K562 (cell line): ENCODE measurements at regions not wholly inside any gene's neighbourhood (a gene's known extent, or its start where the extent isn't known, plus 50 kb on each side); places are given as distances from the start of the nearest gene placed in this dataset.

Experiments used
- ATAC-seq: fragments of 200-7000 bp; cut with Tn5 transposase; 3 replicates; pipeline ENCODE4 v1.9.1; 2020; ENCODE audit warnings: moderate library complexity
- BruUV-seq: library from RNA; stranded (reverse); fragments of 400-500 nt; replicated peaks from 2 replicates; lab custom pipeline; 2021; lab: Mats Ljungman, UMichigan
- CTCF ChIA-PET: fragments of 300-600 bp; formaldehyde crosslinking; extraction: SDS; loops from one replicate; lab custom pipeline; 2021; ENCODE audit warnings: low intra/inter-chr PET ratio; lab: Yijun Ruan, JAX
- POLR2A ChIA-PET: fragments of 300-600, 350-650 bp; sonication (Branson Sonifier 250); formaldehyde crosslinking; extraction: SDS; loops from one replicate; lab custom pipeline; 2021; ENCODE audit warnings: antibody characterized with exemption, inconsistent platforms; lab: Yijun Ruan, JAX
- DNase-seq, 4 experiments: peaks; one replicate each; pipeline versions ENCODE4 v3.0.0 to v3.0.0-alpha.2; 2011 to 2018; ENCODE audit warnings: low spot score in 3 of 4, mixed read lengths in 3 of 4; ENCODE audit errors: extremely low read depth in 1 of 4
- FAIRE-seq: peaks from 2 replicates; lab custom pipeline; 2011; peaks lifted over from hg19 to GRCh38; lab: Jason Lieb, UNC
- H2AFZ ChIP-seq: 2 replicates; pipeline ENCODE4 v1.6.0; 2011; ENCODE audit warnings: low read depth, low read length, control low read depth, inconsistent platforms
- H3K27ac ChIP-seq: fragments of 200-600 bp; 3 replicates; pipeline ENCODE4 v1.8.0; 2011; ENCODE audit warnings: low read depth, mild to moderate bottlenecking, control low read depth, inconsistent platforms, low read length, moderate library complexity, mixed read lengths; ENCODE audit errors: extremely low read depth
- H3K27me3 ChIP-seq, 2 experiments: fragments of 300-600 bp in 1 of 2; 2 replicates in 1 of 2; 3 replicates in 1 of 2; pipeline versions ENCODE4 v1.6.0 to v1.8.0; 2011; ENCODE audit warnings: inconsistent platforms in 2 of 2, low read length in 2 of 2, mild to moderate bottlenecking in 1 of 2, mixed read lengths in 1 of 2, moderate library complexity in 1 of 2; ENCODE audit not compliant: control insufficient read depth in 2 of 2, insufficient read depth in 2 of 2
- H3K36me3 ChIP-seq: fragments of 300-600 bp; 3 replicates; pipeline ENCODE4 v1.8.0; 2011; ENCODE audit warnings: mild to moderate bottlenecking, low read length, inconsistent platforms; ENCODE audit not compliant: control insufficient read depth, insufficient read depth
- H3K4me1 ChIP-seq, 2 experiments: fragments of 200-600 bp in 1 of 2; replicated peaks in 1 of 2; 2 replicates in 1 of 2; 3 replicates in 1 of 2; pipeline versions ENCODE4 v1.5.1 to v1.8.0; 2011; ENCODE audit warnings: inconsistent platforms in 2 of 2, low read length in 2 of 2, mild to moderate bottlenecking in 1 of 2, mixed read lengths in 1 of 2, moderate library complexity in 1 of 2; ENCODE audit not compliant: control insufficient read depth in 2 of 2, insufficient read depth in 2 of 2
- H3K4me2 ChIP-seq: 2 replicates; pipeline ENCODE4 v1.6.1; 2011; ENCODE audit warnings: low read length, control low read depth, inconsistent platforms, mixed read lengths; ENCODE audit not compliant: insufficient read depth
- H3K4me3 ChIP-seq: fragments of 200-600 bp; sonication (generic), shearing (Covaris generic); 2 replicates; pipeline ENCODE4 v1.5.1; 2016; ENCODE audit warnings: control low read depth, inconsistent platforms
- H3K79me2 ChIP-seq: fragments of 200-600 bp; 3 replicates; pipeline ENCODE4 v1.8.0; 2011; ENCODE audit warnings: low read length, inconsistent platforms; ENCODE audit not compliant: control insufficient read depth, insufficient read depth
- H3K9ac ChIP-seq, 2 experiments: 2 replicates each; pipeline versions ENCODE4 v1.6.0 to v1.6.1; 2011; ENCODE audit warnings: low read depth in 2 of 2, low read length in 2 of 2, control low read depth in 1 of 2, inconsistent platforms in 1 of 2, mild to moderate bottlenecking in 1 of 2, mixed read lengths in 1 of 2; ENCODE audit not compliant: insufficient read depth in 1 of 2
- H3K9me1 ChIP-seq: one replicate; pipeline ENCODE4 v1.6.0; 2011; ENCODE audit warnings: inconsistent platforms, mild to moderate bottlenecking, low read length, moderate library complexity; ENCODE audit not compliant: control insufficient read depth, insufficient read depth
- H3K9me3 ChIP-seq: replicated peaks from 2 replicates; pipeline ENCODE4 v1.5.1; 2011; ENCODE audit warnings: low read depth, low read length, inconsistent platforms; ENCODE audit not compliant: control insufficient read depth, insufficient read depth
- H4K20me1 ChIP-seq: replicated peaks from 2 replicates; pipeline ENCODE4 v1.6.1; 2011; ENCODE audit warnings: low read length, inconsistent platforms, mixed read lengths; ENCODE audit not compliant: control insufficient read depth, insufficient read depth
- CHD4 ChIP-seq: fragments of 200-600 bp; sonication (generic); IDR thresholded peaks from 3 replicates; pipeline ENCODE4 v1.6.1; 2012; ENCODE audit warnings: low read depth, mild to moderate bottlenecking, mixed read lengths, low read length, inconsistent platforms; ENCODE audit not compliant: insufficient read depth, insufficient replicate concordance, poor library complexity, severe bottlenecking
- KLF6 ChIP-seq: fragments of 250-450 bp; sonication (Bioruptor Pico); IDR thresholded peaks from 2 replicates; pipeline ENCODE4 v1.4.0; 2020; ENCODE audit warnings: mild to moderate bottlenecking, moderate library complexity, borderline replicate concordance
- MEF2D ChIP-seq: conservative IDR thresholded peaks from 2 replicates; pipeline ENCODE4 v1.6.1; 2016; ENCODE audit warnings: low read depth, missing genetic modification characterization, missing compliant biosample characterization
- NRF1 ChIP-seq, 2 experiments: fragments of 450-650 bp; IDR thresholded peaks in 1 of 2; conservative IDR thresholded peaks in 1 of 2; 2 replicates each; pipeline ENCODE4 v1.6.1; 2014; ENCODE audit warnings: mild to moderate bottlenecking in 2 of 2
- POLR2G ChIP-seq: fragments of 200-400 bp; formaldehyde crosslinking; IDR thresholded peaks from 2 replicates; pipeline ENCODE4 v1.6.1; 2017; ENCODE audit warnings: low read depth, mild to moderate bottlenecking, antibody characterized with exemption, low read length, moderate library complexity
- TSC22D4 ChIP-seq: fragments of 450-650 bp; IDR thresholded peaks from 2 replicates; pipeline ENCODE4 v1.6.1; 2016; ENCODE audit warnings: missing genetic modification characterization, missing biosample characterization, control low read depth
- YY1 ChIP-seq, 3 experiments: IDR thresholded peaks; 2 replicates each; pipeline ENCODE4 v1.6.1; 2011; ENCODE audit warnings: low read length in 2 of 3, mild to moderate bottlenecking in 2 of 3, moderate library complexity in 2 of 3, borderline replicate concordance in 1 of 3, control low read depth in 1 of 3, low read depth in 1 of 3; ENCODE audit not compliant: insufficient read depth in 3 of 3, insufficient replicate concordance in 2 of 3, control insufficient read depth in 1 of 3, insufficient read length in 1 of 3; ENCODE audit errors: extremely low read depth in 1 of 3
- ZBTB2 ChIP-seq: fragments of 450-650 bp; IDR thresholded peaks from 2 replicates; pipeline ENCODE4 v1.6.1; 2016; ENCODE audit warnings: antibody characterized with exemption
- ZFX ChIP-seq: sonication (generic); formaldehyde crosslinking; IDR thresholded peaks from 2 replicates; pipeline ENCODE4 v1.8.0; 2022; ENCODE audit warnings: mild to moderate bottlenecking, missing genetic modification reagents, moderate library complexity
- ZNF23 ChIP-seq: fragments of 250-450 bp; sonication (Bioruptor Pico); IDR thresholded peaks from 2 replicates; pipeline ENCODE4 v1.4.0; 2020; ENCODE audit warnings: mild to moderate bottlenecking
- ZNF449 ChIP-seq: fragments of 250-450 bp; sonication (Bioruptor Pico); IDR thresholded peaks from 2 replicates; pipeline ENCODE4 v1.8.0; 2022; ENCODE audit warnings: moderate library complexity, mild to moderate bottlenecking, inconsistent platforms
- ZZZ3 ChIP-seq: fragments of 450-650 bp; IDR thresholded peaks from 2 replicates; pipeline ENCODE4 v1.6.1; 2016; ENCODE audit warnings: antibody characterized with exemption, mild to moderate bottlenecking, moderate library complexity
- WGBS: fragments of 100-300 bp; shearing (Covaris generic); methylation state at CpG from one replicate; pipeline ENCODE4 v1.1.6; 2016; ENCODE audit warnings: low coverage, mixed read lengths; ENCODE audit not compliant: insufficient coverage; ENCODE audit errors: missing lambda C conversion rate; 5-methylcytosine and 5-hydroxymethylcytosine counted together
- in situ Hi-C: fragments of 300-500 bp; cut with MboI; formaldehyde crosslinking; loops from 4 replicates; pipeline ENCODE4 v1.15.0; 2018; ENCODE audit warnings: inconsistent platforms, mixed read lengths
- intact Hi-C: fragments of 100-400 bp; cut with micrococcal nuclease; formaldehyde crosslinking; loops from 2 replicates; pipeline ENCODE4 v1.14.2; 2022

- no peak overlapping the region for H3K27ac ChIP-seq
- in situ Hi-C loops = no loop called here
- no peaks in the 10 kb centered on the region for H3K9me1 ChIP-seq
- H3K9ac ChIP-seq = no peak overlapping the region
- no peaks in the 10 kb centered on the region for H3K36me3 ChIP-seq
- no TSS peak for BruUV-seq
- no peaks in the 10 kb centered on the region for H3K9me3 ChIP-seq
- H3K4me3 ChIP-seq = no peak overlapping the region
- FAIRE-seq = no peak
- ChIA-PET POLR2A (no interaction called here), CTCF (no interaction called here)
- no peaks in the 10 kb centered on the region for H3K4me1 ChIP-seq
- no peak for ATAC-seq
- H3K27me3 ChIP-seq = no peaks in the 10 kb centered on the region
- no peak overlapping the region for H2AFZ ChIP-seq
- no peaks in the 10 kb centered on the region for H3K79me2 ChIP-seq
- no peaks in the 10 kb centered on the region for H4K20me1 ChIP-seq
- no peak for TF ChIP-seq ZNF23 (CRISPR knock-in tag)
- TF ChIP-seq CHD4 = no peak
- no peak for TF ChIP-seq YY1 (IDR thresholded peaks at IDR 0.05; ENCODE audit: borderline replicate concordance in 1 of 3, control insufficient read depth in 1 of 3, extremely low read depth in 1 of 3, insufficient read depth in 3 of 3, insufficient read length in 1 of 3, insufficient replicate concordance in 2 of 3, low read depth in 1 of 3, low read length in 2 of 3)
- no peak for TF ChIP-seq KLF6 (CRISPR knock-in tag)
- TF ChIP-seq MEF2D (tag) = no peak
- TF ChIP-seq TSC22D4 = no peak
- TF ChIP-seq NRF1 (conservative IDR thresholded peaks at IDR 0.05 in 1 of 2, IDR thresholded peaks at IDR 0.05 in 1 of 2) = no peak
- no peak for TF ChIP-seq ZNF449 (CRISPR knock-in tag)
- TF ChIP-seq ZFX (CRISPR knock-in tag) = no peak
- TF ChIP-seq ZZZ3 = no peak
- no peak for TF ChIP-seq ZBTB2
- no peak for TF ChIP-seq POLR2G
- DNase-seq = no peak
- intact Hi-C loops = no loop called here
- H3K4me2 ChIP-seq = no peak overlapping the region
- 0% methylated on average over 1 of the region's 1 CpG for WGBS
These were observed 424.5 kb downstream of the DMRT2 start for GRCh38 chr9:1474671-1475070.
